NCI-H2081 (cell line): ENCODE measurements at regions not wholly inside any gene's neighbourhood (a gene's known extent, or its start where the extent isn't known, plus 50 kb on each side); places are given as distances from the start of the nearest gene placed in this dataset.
"Not testable (repeated sequence)": the region's sequence is repeated elsewhere in the genome, so short reads cannot be mapped to it uniquely, and the experiment has no call there.

ENCODE experiments used
- DNase-seq, 2 experiments: peaks; one replicate each; lab custom pipeline; 2025; lab: John Stamatoyannopoulos, UW

GRCh38 chr10:2790396-2791188 is 276.8 kb upstream of the PFKP start:
- DNase-seq: no peak

GRCh38 chr10:2786251-2786650 is 281.1 kb upstream of the PFKP start:
- no peak for DNase-seq

- DNase-seq: no peak
These were observed 282.6 kb upstream of the PFKP start for GRCh38 chr10:2784766-2785165.

GRCh38 chr10:2782950-2783349 is 284.4 kb upstream of the PFKP start:
- no peak for DNase-seq

GRCh38 chr10:2782265-2782664 is 285.1 kb upstream of the PFKP start:
- DNase-seq: no peak

GRCh38 chr10:2777666-2778355 is 289.5 kb upstream of the PFKP start:
- DNase-seq: no peak

- DNase-seq: peak; percentile 10 to 52
These were observed 294.3 kb upstream of the PFKP start for GRCh38 chr10:2772816-2773631.

GRCh38 chr10:2772135-2772534 is 295.2 kb upstream of the PFKP start:
- no peak for DNase-seq

- not testable (repeated sequence) for DNase-seq
These were observed 300.1 kb upstream of the PFKP start for GRCh38 chr10:2767293-2767692.

GRCh38 chr10:2761971-2762370 is 305.4 kb upstream of the PFKP start:
- DNase-seq: no peak

GRCh38 chr10:2761311-2761710 is 306.0 kb upstream of the PFKP start:
- DNase-seq: no peak

- DNase-seq: no peak
These were observed 306.6 kb upstream of the PFKP start for GRCh38 chr10:2760736-2761135.

- no peak for DNase-seq
These were observed 308.1 kb upstream of the PFKP start for GRCh38 chr10:2759233-2759632.

- DNase-seq: no peak
These were observed 312.4 kb upstream of the PFKP start for GRCh38 chr10:2754943-2755342.

- DNase-seq: no peak
These were observed 319.1 kb upstream of the PFKP start for GRCh38 chr10:2748287-2748686.

GRCh38 chr10:2746638-2747037 is 320.7 kb upstream of the PFKP start:
- DNase-seq: no peak

GRCh38 chr10:2745666-2746065 is 321.7 kb upstream of the PFKP start:
- no peak for DNase-seq

- no peak for DNase-seq
These were observed 322.7 kb upstream of the PFKP start for GRCh38 chr10:2744547-2745200.

- DNase-seq: no peak
These were observed 332.7 kb upstream of the PFKP start for GRCh38 chr10:2734603-2735002.

GRCh38 chr10:2733278-2733963 is 333.9 kb upstream of the PFKP start:
- DNase-seq: no peak

GRCh38 chr10:2731940-2732339 is 335.4 kb upstream of the PFKP start:
- no peak for DNase-seq

- no peak for DNase-seq
These were observed 338.2 kb upstream of the PFKP start for GRCh38 chr10:2729197-2729596.
